ENCODE measurements at regions not wholly inside any gene's neighbourhood (a gene's known extent, or its start where the extent isn't known, plus 50 kb on each side); places are given as distances from the start of the nearest gene placed in this dataset.
"Not testable (repeated sequence)": the region's sequence is repeated elsewhere in the genome, so short reads cannot be mapped to it uniquely, and the experiment has no call there.

- no peak for DNase-seq
Observed at GRCh38 chr1:184851822-184852746, 97.4 kb upstream of the EDEM3 start.

- peak; percentile 81 for DNase-seq
Observed at GRCh38 chr1:184843732-184844495, 89.3 kb upstream of the EDEM3 start.

GRCh38 chr1:184840596-184840995 is 85.9 kb upstream of the EDEM3 start:
- DNase-seq, result peak; percentile 6

GRCh38 chr1:184838504-184838951 is 83.9 kb upstream of the EDEM3 start:
- DNase-seq, result no peak

GRCh38 chr1:184836934-184837895 is 82.6 kb upstream of the EDEM3 start:
- no peak for DNase-seq

GRCh38 chr1:184836141-184836540 is 81.5 kb upstream of the EDEM3 start:
- no peak for DNase-seq

GRCh38 chr1:184833994-184834393 is 79.3 kb upstream of the EDEM3 start:
- DNase-seq, result not testable (repeated sequence)

GRCh38 chr1:184832517-184832916 is 77.9 kb upstream of the EDEM3 start:
- no peak for DNase-seq

GRCh38 chr1:184829496-184829895 is 74.8 kb upstream of the EDEM3 start:
- DNase-seq, result not testable (repeated sequence)

- no peak for DNase-seq
Observed at GRCh38 chr1:184828369-184828717, 73.7 kb upstream of the EDEM3 start.

- DNase-seq, result no peak
Observed at GRCh38 chr1:184827600-184828368, 73.1 kb upstream of the EDEM3 start.

GRCh38 chr1:184826001-184826400 is 71.3 kb upstream of the EDEM3 start:
- no peak for DNase-seq

GRCh38 chr1:184825571-184825970 is 70.9 kb upstream of the EDEM3 start:
- DNase-seq, result no peak

GRCh38 chr1:184824691-184825323 is 70.1 kb upstream of the EDEM3 start:
- DNase-seq, result no peak

GRCh38 chr1:184823080-184823479 is 68.4 kb upstream of the EDEM3 start:
- DNase-seq, result no peak

- DNase-seq, result no peak
Observed at GRCh38 chr1:184822267-184822666, 67.6 kb upstream of the EDEM3 start.

GRCh38 chr1:184821658-184822057 is 67.0 kb upstream of the EDEM3 start:
- DNase-seq, result no peak

- DNase-seq, result no peak
Observed at GRCh38 chr1:184820956-184821355, 66.3 kb upstream of the EDEM3 start.

- DNase-seq, result no peak
Observed at GRCh38 chr1:184820218-184820750, 65.6 kb upstream of the EDEM3 start.

GRCh38 chr1:184818646-184819045 is 64.0 kb upstream of the EDEM3 start:
- DNase-seq, result no peak

- not testable (repeated sequence) for DNase-seq
Observed at GRCh38 chr1:184817003-184817402, 62.3 kb upstream of the EDEM3 start.

Measured in hematopoietic multipotent progenitor cell treated with erythropoietin and hydrocortisone succinate and interleukin-3 and kit ligand, for 8 days (in vitro differentiated cells).